IMR-90 (cell line): ENCODE measurements at regions not wholly inside any gene's neighbourhood (a gene's known extent, or its start where the extent isn't known, plus 50 kb on each side); places are given as distances from the start of the nearest gene placed in this dataset.

ENCODE experiments used
- ATAC-seq: fragments of 200-7000 bp; cut with Tn5 transposase; 2 replicates; pipeline ENCODE4 v1.9.1; 2020; ENCODE audit warnings: low read depth, mild to moderate bottlenecking, moderate library complexity
- BruUV-seq: library from RNA; stranded (reverse); fragments of 400-500 nt; replicated peaks from 2 replicates; lab custom pipeline; 2021; lab: Mats Ljungman, UMichigan
- CTCF ChIA-PET: fragments of 300-600 bp; formaldehyde crosslinking; extraction: SDS; loops from one replicate; lab custom pipeline; 2021; ENCODE audit warnings: antibody characterized with exemption; lab: Yijun Ruan, JAX
- POLR2A ChIA-PET: fragments of 300-600 bp; sonication (Branson Sonifier 250); formaldehyde crosslinking; loops from one replicate; lab custom pipeline; 2022; ENCODE audit warnings: antibody characterized with exemption; ENCODE audit not compliant: unreplicated experiment; lab: Charles Lee
- DNase-seq: peaks from one replicate; pipeline ENCODE4 v3.0.0; 2013
- H2AFZ ChIP-seq: replicated peaks from 2 replicates; pipeline ENCODE3; 2013; ENCODE audit warnings: low read length, mild to moderate bottlenecking; ENCODE audit not compliant: poor library complexity
- H2AK5ac ChIP-seq: 2 replicates; pipeline ENCODE4 v1.6.1; 2013; ENCODE audit warnings: low read depth, low read length, inconsistent platforms
- H2AK9ac ChIP-seq: replicated peaks from 2 replicates; pipeline ENCODE3; 2013; ENCODE audit warnings: mild to moderate bottlenecking, low read depth, low read length, moderate library complexity; ENCODE audit not compliant: poor library complexity
- H2BK120ac ChIP-seq: 2 replicates; pipeline ENCODE4 v1.6.1; 2013; ENCODE audit warnings: low read depth, low read length, inconsistent platforms
- H2BK15ac ChIP-seq: 3 replicates; pipeline ENCODE4 v1.6.1; 2013; ENCODE audit warnings: low read depth, low read length, inconsistent platforms
- H2BK20ac ChIP-seq: 2 replicates; pipeline ENCODE4 v1.6.1; 2013; ENCODE audit warnings: low read depth, mild to moderate bottlenecking, inconsistent platforms, low read length, moderate library complexity
- H2BK5ac ChIP-seq: 2 replicates; pipeline ENCODE4 v1.6.1; 2013; ENCODE audit warnings: mild to moderate bottlenecking, low read depth, low read length, inconsistent platforms; ENCODE audit not compliant: poor library complexity, severe bottlenecking
- H3K14ac ChIP-seq: replicated peaks from 2 replicates; pipeline ENCODE4 v1.6.1; 2013; ENCODE audit warnings: low read depth, low read length, inconsistent platforms
- H3K18ac ChIP-seq: 2 replicates; pipeline ENCODE4 v1.6.1; 2013; ENCODE audit warnings: low read depth, low read length, control low read depth
- H3K23ac ChIP-seq: 2 replicates; pipeline ENCODE4 v1.6.1; 2013; ENCODE audit warnings: low read depth, low read length, inconsistent platforms
- H3K27ac ChIP-seq: 2 replicates; pipeline ENCODE4 v1.5.1; 2013; ENCODE audit warnings: mild to moderate bottlenecking, control low read depth, low read length; ENCODE audit not compliant: insufficient read depth
- H3K27me3 ChIP-seq: 2 replicates; pipeline ENCODE4 v1.6.1; 2013; ENCODE audit warnings: low read length; ENCODE audit not compliant: control insufficient read depth, insufficient read depth
- H3K36me3 ChIP-seq: 2 replicates; pipeline ENCODE4 v1.6.1; 2013; ENCODE audit warnings: low read length, mixed read lengths; ENCODE audit not compliant: control insufficient read depth, insufficient read depth
- H3K4ac ChIP-seq: 2 replicates; pipeline ENCODE4 v1.6.1; 2013; ENCODE audit warnings: low read depth, low read length, inconsistent platforms
- H3K4me1 ChIP-seq: 2 replicates; pipeline ENCODE4 v1.6.1; 2013; ENCODE audit warnings: low read length, mixed read lengths; ENCODE audit not compliant: control insufficient read depth, insufficient read depth
- H3K4me2 ChIP-seq: 2 replicates; pipeline ENCODE4 v1.6.1; 2013; ENCODE audit warnings: low read depth, mild to moderate bottlenecking, control low read depth, low read length, moderate library complexity
- H3K4me3 ChIP-seq: 2 replicates; pipeline ENCODE4 v1.5.1; 2013; ENCODE audit warnings: low read depth, mild to moderate bottlenecking, control low read depth, low read length, moderate library complexity; ENCODE audit not compliant: insufficient read depth
- H3K56ac ChIP-seq: 2 replicates; pipeline ENCODE4 v1.6.1; 2013; ENCODE audit warnings: low read length, inconsistent platforms; ENCODE audit not compliant: insufficient read depth; ENCODE audit errors: extremely low read depth
- H3K79me1 ChIP-seq, 2 experiments: 2 replicates each; pipeline ENCODE4 v1.6.1; 2013; ENCODE audit warnings: low read length in 2 of 2, inconsistent platforms in 1 of 2, low read depth in 1 of 2
- H3K9ac ChIP-seq: 2 replicates; pipeline ENCODE4 v1.6.1; 2013; ENCODE audit warnings: low read depth, low read length, control low read depth
- H3K9me1 ChIP-seq: 2 replicates; pipeline ENCODE4 v1.6.1; 2013; ENCODE audit warnings: low read length, inconsistent platforms; ENCODE audit not compliant: insufficient read depth
- H3K9me3 ChIP-seq: 2 replicates; pipeline ENCODE4 v1.6.1; 2013; ENCODE audit warnings: low read length; ENCODE audit not compliant: control insufficient read depth, insufficient read depth
- H4K20me1 ChIP-seq: 2 replicates; pipeline ENCODE4 v1.6.1; 2013; ENCODE audit warnings: low read length, inconsistent platforms; ENCODE audit not compliant: insufficient read depth
- H4K5ac ChIP-seq: 2 replicates; pipeline ENCODE4 v1.6.1; 2013; ENCODE audit warnings: mild to moderate bottlenecking, low read depth, low read length, control low read depth
- H4K8ac ChIP-seq, 2 experiments: 2 replicates each; pipeline ENCODE4 v1.6.1; 2013; ENCODE audit warnings: low read depth in 2 of 2, low read length in 2 of 2, control low read depth in 1 of 2, inconsistent platforms in 1 of 2
- H4K91ac ChIP-seq: 2 replicates; pipeline ENCODE4 v1.6.1; 2013; ENCODE audit warnings: low read depth, low read length, inconsistent platforms; ENCODE audit not compliant: insufficient read depth
- BHLHE40 ChIP-seq: fragments of 150-350 bp; IDR thresholded peaks from 2 replicates; pipeline ENCODE4 v1.6.1; 2016; ENCODE audit warnings: mild to moderate bottlenecking, low read depth, low read length
- CEBPB ChIP-seq: IDR thresholded peaks from 2 replicates; pipeline ENCODE4 v1.6.1; 2012; ENCODE audit warnings: low read depth, low read length, improper control_type of control experiment
- CHD1 ChIP-seq: IDR thresholded peaks from 2 replicates; pipeline ENCODE4 v1.6.1; 2012; ENCODE audit warnings: low read depth, low read length, improper control_type of control experiment
- MAZ ChIP-seq: IDR thresholded peaks from 2 replicates; pipeline ENCODE4 v1.6.1; 2012; ENCODE audit warnings: low read depth, mild to moderate bottlenecking, low read length, improper control_type of control experiment, moderate library complexity, borderline replicate concordance
- POLR2A ChIP-seq: IDR thresholded peaks from 2 replicates; pipeline ENCODE4 v1.6.1; 2012; ENCODE audit warnings: mild to moderate bottlenecking, low read depth, low read length
- RCOR1 ChIP-seq: IDR thresholded peaks from 2 replicates; pipeline ENCODE4 v1.6.1; 2012; ENCODE audit warnings: mild to moderate bottlenecking, low read length, improper control_type of control experiment; ENCODE audit not compliant: insufficient replicate concordance
- SMC3 ChIP-seq: fragments of 150-350 bp; IDR thresholded peaks from 2 replicates; pipeline ENCODE4 v1.6.1; 2016; ENCODE audit warnings: low read depth, mild to moderate bottlenecking, antibody characterized with exemption, low read length, moderate library complexity
- USF2 ChIP-seq: fragments of 150-350 bp; IDR thresholded peaks from 2 replicates; pipeline ENCODE4 v1.6.1; 2017; ENCODE audit warnings: mild to moderate bottlenecking, antibody characterized with exemption, low read length, low read depth
- WGBS, 2 experiments: methylation state at CpG; one replicate each; pipeline versions ENCODE4 v1.1.5 to v1.1.7; 2013; ENCODE audit warnings: missing lambda C conversion rate in 2 of 2; ENCODE audit not compliant: insufficient read length in 1 of 2; ENCODE audit errors: extremely low coverage in 2 of 2; 5-methylcytosine and 5-hydroxymethylcytosine counted together
- dilution Hi-C: fragments of 300-500 bp; cut with HindIII; formaldehyde crosslinking; loops from one replicate; pipeline ENCODE4 v1.14.3; 2018; ENCODE audit warnings: low sequenced_read_pairs; ENCODE audit not compliant: unreplicated experiment
- in situ Hi-C: fragments of 300-500 bp; cut with MboI; formaldehyde crosslinking; loops from 3 replicates; pipeline ENCODE4 v1.14.3; 2019; ENCODE audit warnings: low sequenced_read_pairs, inconsistent platforms, mixed read lengths
- intact Hi-C: fragments of 100-400 bp; cut with micrococcal nuclease; formaldehyde crosslinking; loops from 2 replicates; pipeline ENCODE4 v1.10.0; 2022

- H2BK120ac ChIP-seq: no peak overlapping the region
- no peak overlapping the region for H2AK5ac ChIP-seq
- H2BK15ac ChIP-seq: no peak overlapping the region
- dilution Hi-C loops: no loop called here
- no peak overlapping the region for H2AK9ac ChIP-seq
- no peaks in the 10 kb centered on the region for H3K36me3 ChIP-seq
- no peak overlapping the region for H3K56ac ChIP-seq
- no peak overlapping the region for H3K4me3 ChIP-seq
- H4K91ac ChIP-seq: no peak overlapping the region
- ATAC-seq (no peak), DNase-seq (no peak)
- BruUV-seq: no TSS peak
- H2AFZ ChIP-seq: no peak overlapping the region
- H3K4ac ChIP-seq: no peak overlapping the region
- H3K79me1 ChIP-seq: no peaks in the 10 kb centered on the region
- H3K9ac ChIP-seq: no peak overlapping the region
- ChIA-PET CTCF (no interaction called here), POLR2A (no interaction called here)
- no peak overlapping the region for H3K23ac ChIP-seq
- no CpG with 5 or more reads among the region's 3 CpGs for WGBS, 2 experiments
- in situ Hi-C loops: no loop called here
- no peak overlapping the region for H3K18ac ChIP-seq
- no peaks in the 10 kb centered on the region for H3K27me3 ChIP-seq
- intact Hi-C loops: no loop called here
- H4K8ac ChIP-seq: no peak overlapping the region
- H2BK20ac ChIP-seq: no peak overlapping the region
- H3K9me3 ChIP-seq: peaks cover 11% of the 10 kb centered on the region; the same call in 1 of the 2 replicates
- H4K20me1 ChIP-seq: no peaks in the 10 kb centered on the region
- H3K9me1 ChIP-seq: no peaks in the 10 kb centered on the region
- no peak overlapping the region for H3K27ac ChIP-seq
- no peak overlapping the region for H2BK5ac ChIP-seq
- no peaks in the 10 kb centered on the region for H3K4me1 ChIP-seq
- H3K14ac ChIP-seq: no peak overlapping the region
- TF ChIP-seq MAZ (no peak), RCOR1 (no peak), BHLHE40 (no peak), POLR2A (no peak), CHD1 (no peak), SMC3 (no peak), USF2 (no peak), CEBPB (no peak)
- H3K4me2 ChIP-seq: no peak overlapping the region
- no peak overlapping the region for H4K5ac ChIP-seq
These were observed 123.1 kb downstream of the DMRT2 start for GRCh38 chr9:1173211-1173610.
